ENCODE measurements at regions not wholly inside any gene's neighbourhood (a gene's known extent, or its start where the extent isn't known, plus 50 kb on each side); places are given as distances from the start of the nearest gene placed in this dataset.

DNA sequence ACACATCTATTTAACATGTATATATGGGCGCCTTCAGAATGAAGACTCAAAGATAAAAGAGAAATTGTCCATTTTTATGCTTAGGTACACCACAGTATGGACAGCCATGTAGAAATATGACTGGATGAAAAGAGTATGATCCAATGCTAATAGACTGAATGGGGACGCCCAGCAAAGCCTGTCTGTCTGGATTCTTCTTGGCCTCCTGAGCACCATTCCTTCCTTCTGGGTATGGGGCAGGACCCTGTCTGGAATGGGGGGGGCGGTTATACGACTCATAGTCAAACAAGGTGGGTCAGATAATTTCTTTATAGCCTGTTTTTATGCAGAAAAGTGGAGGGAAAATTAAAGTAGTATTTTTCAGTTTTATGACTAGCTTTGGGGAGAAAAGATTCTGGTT is 81.2 kb upstream of the ABCD3 start:
- H3K9me3 ChIP-seq (replicated peaks; ENCODE audit: low read length): no peaks in the 10 kb centered on the region
- no peaks in the 10 kb centered on the region for H3K36me3 ChIP-seq (ENCODE audit: insufficient read depth, low read length)
- no peak overlapping the region for H3K4me2 ChIP-seq (ENCODE audit: low read length)
- H3K27me3 ChIP-seq (ENCODE audit: control insufficient read depth, insufficient read depth, low read length): peaks cover 20% of the 10 kb centered on the region
- H3K4me1 ChIP-seq (ENCODE audit: control insufficient read depth, insufficient read depth, low read length): peaks cover 25% of the 10 kb centered on the region
- no peak overlapping the region for H3K9ac ChIP-seq (ENCODE audit: low read depth, low read length)
- no peak overlapping the region for H3K4me3 ChIP-seq (ENCODE audit: low read length)

DNA sequence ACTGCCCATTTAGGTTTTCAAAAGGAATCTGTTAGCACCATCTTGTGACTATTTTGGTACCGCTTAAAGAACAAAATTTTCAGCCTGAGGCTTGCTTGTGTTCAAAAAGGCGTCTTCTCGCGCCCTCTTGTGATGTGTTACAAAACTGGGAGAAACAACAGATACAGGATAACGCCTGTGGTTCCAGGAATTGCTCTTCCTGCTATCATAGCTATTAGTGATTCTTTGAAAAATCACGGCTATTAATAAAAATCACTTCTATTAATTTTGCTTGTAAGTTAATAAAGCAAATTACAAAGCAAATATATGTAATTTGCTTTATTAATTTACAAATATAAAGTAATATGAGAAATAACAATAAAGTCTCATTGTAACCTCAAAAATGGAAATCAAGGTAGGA is 82.2 kb upstream of the ABCD3 start:
- no peaks in the 10 kb centered on the region for H3K9me3 ChIP-seq (replicated peaks; ENCODE audit: low read length)
- no peak overlapping the region for H3K9ac ChIP-seq (ENCODE audit: low read depth, low read length)
- H3K27me3 ChIP-seq (ENCODE audit: control insufficient read depth, insufficient read depth, low read length): peaks cover 14% of the 10 kb centered on the region
- H3K4me3 ChIP-seq (ENCODE audit: low read length): no peak overlapping the region
- no peak overlapping the region for H3K4me2 ChIP-seq (ENCODE audit: low read length)
- peaks cover 25% of the 10 kb centered on the region for H3K4me1 ChIP-seq (ENCODE audit: control insufficient read depth, insufficient read depth, low read length)
- H3K36me3 ChIP-seq (ENCODE audit: insufficient read depth, low read length): no peaks in the 10 kb centered on the region

DNA sequence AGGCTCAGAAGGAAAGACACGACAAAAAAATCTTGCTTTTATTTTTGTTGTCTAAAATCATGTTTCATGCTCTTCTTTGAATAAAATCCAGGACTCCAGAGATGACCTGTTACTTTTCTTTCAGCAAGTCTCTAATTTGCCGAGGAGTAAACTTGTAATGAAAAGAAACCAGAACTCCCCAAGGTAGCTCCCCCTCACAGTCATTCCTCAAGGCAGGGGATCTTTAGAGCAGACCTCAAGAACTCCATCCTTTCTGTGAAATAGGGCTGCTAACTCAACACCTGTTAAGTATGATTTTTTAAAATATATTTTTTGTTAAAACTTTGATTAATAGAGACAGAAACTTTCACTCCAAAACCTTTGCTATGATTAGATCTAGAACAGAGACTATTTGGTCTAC is 82.7 kb upstream of the ABCD3 start:
- no peak overlapping the region for H3K4me3 ChIP-seq (ENCODE audit: low read length)
- H3K4me2 ChIP-seq (ENCODE audit: low read length): no peak overlapping the region
- H3K36me3 ChIP-seq (ENCODE audit: insufficient read depth, low read length): no peaks in the 10 kb centered on the region
- H3K4me1 ChIP-seq (ENCODE audit: control insufficient read depth, insufficient read depth, low read length): peaks cover 25% of the 10 kb centered on the region
- peaks cover 11% of the 10 kb centered on the region for H3K27me3 ChIP-seq (ENCODE audit: control insufficient read depth, insufficient read depth, low read length)
- H3K9me3 ChIP-seq (replicated peaks; ENCODE audit: low read length): no peaks in the 10 kb centered on the region
- H3K9ac ChIP-seq (ENCODE audit: low read depth, low read length): peak overlapping the region; percentile 8

DNA sequence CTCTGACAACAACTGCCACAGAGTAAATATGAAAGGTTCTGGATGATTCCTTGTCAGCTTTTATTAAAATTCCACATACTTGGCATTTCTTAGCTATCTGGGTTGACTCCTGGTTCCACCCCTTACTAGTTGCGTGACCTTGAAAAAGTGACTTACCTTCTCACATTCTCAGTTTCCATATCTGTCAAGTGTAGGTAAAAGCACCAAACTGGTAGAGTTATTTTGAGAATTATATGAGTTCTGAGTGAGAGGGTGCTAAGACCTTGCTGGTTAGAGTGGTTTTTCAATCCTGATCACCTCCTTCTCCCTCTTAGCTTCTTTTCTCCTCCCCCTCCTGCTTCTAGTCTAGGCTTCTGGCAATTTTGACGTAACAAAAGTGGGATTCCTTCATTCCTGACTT is 83.4 kb upstream of the ABCD3 start:
- Histone ChIP-seq H3K9me3 (replicated peaks; ENCODE audit: low read length) (no peaks in the 10 kb centered on the region), H3K36me3 (ENCODE audit: insufficient read depth, low read length) (no peaks in the 10 kb centered on the region)

DNA sequence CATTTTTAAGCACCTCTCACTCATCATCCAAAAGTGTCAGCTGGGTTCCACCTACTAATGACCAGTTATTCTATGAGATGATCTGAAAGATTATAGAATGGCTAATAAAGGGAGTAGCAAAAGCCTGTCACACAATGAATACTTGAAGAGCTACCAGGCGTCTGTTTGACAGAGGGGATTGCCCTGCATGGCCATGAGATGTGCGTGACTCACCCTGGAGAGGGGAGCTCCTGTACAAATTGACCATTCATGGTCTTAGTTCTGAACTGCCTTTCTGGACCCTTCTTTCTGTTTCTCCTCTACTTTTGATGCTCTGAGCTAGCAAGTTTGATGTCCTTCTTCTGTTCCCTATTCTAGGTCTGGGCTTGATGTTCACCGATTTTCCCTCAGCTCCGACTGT is 85.2 kb upstream of the ABCD3 start:
- Histone ChIP-seq H3K4me2 (ENCODE audit: low read length) (peak overlapping the region; percentile 50), H3K27me3 (ENCODE audit: control insufficient read depth, insufficient read depth, low read length) (no peaks in the 10 kb centered on the region), H3K9me3 (replicated peaks; ENCODE audit: low read length) (no peaks in the 10 kb centered on the region), H3K4me1 (ENCODE audit: control insufficient read depth, insufficient read depth, low read length) (peaks cover 46% of the 10 kb centered on the region), H3K36me3 (ENCODE audit: insufficient read depth, low read length) (no peaks in the 10 kb centered on the region), H3K9ac (ENCODE audit: low read depth, low read length) (no peak overlapping the region), H3K4me3 (ENCODE audit: low read length) (peak overlapping the region; percentile 1)

More for the DNA sequence above, 83.4 kb upstream of the ABCD3 start:
- Histone ChIP-seq H3K4me2 (ENCODE audit: low read length) (no peak overlapping the region), H3K27me3 (ENCODE audit: control insufficient read depth, insufficient read depth, low read length) (peaks cover 9% of the 10 kb centered on the region), H3K4me1 (ENCODE audit: control insufficient read depth, insufficient read depth, low read length) (peaks cover 32% of the 10 kb centered on the region), H3K4me3 (ENCODE audit: low read length) (no peak overlapping the region), H3K9ac (ENCODE audit: low read depth, low read length) (peak overlapping the region; percentile 33)

DNA sequence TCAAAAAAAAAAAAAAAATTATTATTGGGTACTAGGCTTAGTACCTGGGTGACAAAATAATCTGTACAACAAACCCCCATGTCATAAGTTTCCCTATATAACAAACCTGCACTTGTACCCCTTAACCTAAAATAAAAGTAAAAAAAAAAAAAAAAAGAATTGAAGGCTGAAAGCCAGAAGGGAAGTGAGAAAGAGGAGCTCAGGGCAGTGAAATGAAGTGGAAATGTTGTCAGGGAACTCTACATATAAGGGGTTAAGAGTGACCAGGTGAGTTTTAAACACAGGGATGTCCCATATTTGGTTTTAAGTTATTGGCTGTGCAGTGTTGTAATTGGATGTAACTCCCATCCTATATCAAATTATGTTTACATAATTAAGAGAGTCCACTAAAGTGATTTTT is 85.7 kb upstream of the ABCD3 start:
- Histone ChIP-seq H3K9me3 (replicated peaks; ENCODE audit: low read length) (no peaks in the 10 kb centered on the region), H3K9ac (ENCODE audit: low read depth, low read length) (no peak overlapping the region), H3K36me3 (ENCODE audit: insufficient read depth, low read length) (no peaks in the 10 kb centered on the region), H3K4me2 (ENCODE audit: low read length) (peak overlapping the region; percentile 50), H3K27me3 (ENCODE audit: control insufficient read depth, insufficient read depth, low read length) (no peaks in the 10 kb centered on the region), H3K4me3 (ENCODE audit: low read length) (no peak overlapping the region), H3K4me1 (ENCODE audit: control insufficient read depth, insufficient read depth, low read length) (peaks cover 50% of the 10 kb centered on the region)

DNA sequence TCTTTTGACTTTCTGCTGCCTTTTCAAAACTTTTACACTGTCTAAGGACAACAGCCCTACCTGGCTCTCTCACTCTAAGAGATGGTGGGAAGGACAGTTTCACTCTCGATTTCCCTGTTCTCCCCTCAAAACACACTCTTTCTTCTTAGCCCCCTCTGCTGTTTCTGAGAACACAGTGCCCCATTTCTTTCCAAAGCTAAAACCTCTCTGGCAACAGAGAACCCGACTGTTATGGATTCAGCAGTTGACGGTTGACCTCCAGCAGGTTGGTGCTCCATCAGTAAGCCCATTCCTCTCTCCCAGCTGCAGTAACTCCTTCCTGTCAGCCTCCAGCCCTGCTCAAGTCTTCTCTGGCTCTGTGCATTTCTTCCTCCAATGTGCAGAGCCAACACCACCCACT is 88.2 kb upstream of the ABCD3 start:
- H3K36me3 ChIP-seq (ENCODE audit: insufficient read depth, low read length): no peaks in the 10 kb centered on the region
- H3K4me2 ChIP-seq (ENCODE audit: low read length): peak overlapping the region; percentile 58
- no peak overlapping the region for H3K4me3 ChIP-seq (ENCODE audit: low read length)
- H3K27me3 ChIP-seq (ENCODE audit: control insufficient read depth, insufficient read depth, low read length): no peaks in the 10 kb centered on the region
- H3K4me1 ChIP-seq (ENCODE audit: control insufficient read depth, insufficient read depth, low read length): peaks cover 68% of the 10 kb centered on the region
- H3K9me3 ChIP-seq (replicated peaks; ENCODE audit: low read length): no peaks in the 10 kb centered on the region
- H3K9ac ChIP-seq (ENCODE audit: low read depth, low read length): peak overlapping the region; percentile 46

DNA sequence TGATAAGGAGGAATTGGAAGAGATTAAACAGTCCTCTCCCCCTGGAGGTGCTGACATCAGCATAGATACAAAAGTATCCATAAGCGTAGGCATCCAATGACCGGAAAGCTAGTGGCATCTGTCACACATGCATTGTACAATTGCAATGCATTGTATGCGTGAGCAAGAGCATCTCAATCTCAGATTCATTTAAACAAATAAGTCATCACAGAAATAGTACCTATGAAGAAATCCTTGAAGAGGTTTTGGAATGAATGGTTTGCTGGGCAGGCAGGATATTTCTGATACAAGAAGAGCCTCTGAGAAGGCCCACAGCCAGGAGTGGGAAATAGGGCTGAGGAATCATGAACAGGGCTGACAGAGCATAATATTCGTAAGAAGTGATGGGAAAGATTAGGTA is 88.9 kb upstream of the ABCD3 start:
- no peaks in the 10 kb centered on the region for H3K36me3 ChIP-seq (ENCODE audit: insufficient read depth, low read length)
- H3K9ac ChIP-seq (ENCODE audit: low read depth, low read length): no peak overlapping the region
- peaks cover 69% of the 10 kb centered on the region for H3K4me1 ChIP-seq (ENCODE audit: control insufficient read depth, insufficient read depth, low read length)
- no peak overlapping the region for H3K4me3 ChIP-seq (ENCODE audit: low read length)
- no peak overlapping the region for H3K4me2 ChIP-seq (ENCODE audit: low read length)
- no peaks in the 10 kb centered on the region for H3K27me3 ChIP-seq (ENCODE audit: control insufficient read depth, insufficient read depth, low read length)
- H3K9me3 ChIP-seq (replicated peaks; ENCODE audit: low read length): no peaks in the 10 kb centered on the region

DNA sequence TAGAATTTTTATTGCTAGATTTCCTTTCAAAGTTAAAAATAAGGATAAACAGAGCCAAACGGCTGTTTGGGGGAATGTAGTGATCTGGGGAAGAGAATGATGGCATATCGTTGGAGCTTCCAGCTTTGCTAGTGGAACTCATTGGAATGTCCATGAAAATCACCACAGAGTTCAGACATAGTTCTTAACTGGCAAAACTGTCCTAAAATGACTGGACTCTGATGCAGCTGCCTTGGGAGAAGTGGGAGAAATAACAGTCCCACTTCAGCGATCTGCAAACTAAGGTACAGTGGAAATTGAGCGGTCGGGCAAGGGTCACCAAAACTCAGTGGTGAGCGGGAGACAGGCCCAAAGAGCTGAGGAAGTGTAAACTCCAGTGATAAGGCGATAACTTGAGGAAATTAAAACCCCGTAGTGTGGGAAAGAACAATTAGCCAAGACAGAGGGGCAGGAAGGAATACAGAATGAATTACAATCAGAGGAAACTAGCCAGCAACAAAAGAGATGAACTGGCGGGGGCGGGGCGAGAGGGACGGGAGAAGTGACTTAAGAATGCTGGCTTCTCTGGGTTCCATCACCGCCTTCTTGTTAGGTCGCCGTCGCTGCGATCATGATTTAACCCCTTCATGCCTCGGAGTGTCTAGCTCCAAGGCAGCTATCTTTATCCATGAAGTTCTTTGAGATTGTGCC is 89.8 kb upstream of the ARHGAP29 start:
- Histone ChIP-seq H3K4me1 (ENCODE audit: control insufficient read depth, insufficient read depth, low read length) (peaks cover 74% of the 10 kb centered on the region), H3K4me2 (ENCODE audit: low read length) (peak overlapping the region; percentile 69), H3K27me3 (ENCODE audit: control insufficient read depth, insufficient read depth, low read length) (no peaks in the 10 kb centered on the region), H3K4me3 (ENCODE audit: low read length) (peak overlapping the region; percentile 47), H3K9me3 (replicated peaks; ENCODE audit: low read length) (no peaks in the 10 kb centered on the region), H3K9ac (ENCODE audit: low read depth, low read length) (peak overlapping the region; percentile 87), H3K36me3 (ENCODE audit: insufficient read depth, low read length) (no peaks in the 10 kb centered on the region)

DNA sequence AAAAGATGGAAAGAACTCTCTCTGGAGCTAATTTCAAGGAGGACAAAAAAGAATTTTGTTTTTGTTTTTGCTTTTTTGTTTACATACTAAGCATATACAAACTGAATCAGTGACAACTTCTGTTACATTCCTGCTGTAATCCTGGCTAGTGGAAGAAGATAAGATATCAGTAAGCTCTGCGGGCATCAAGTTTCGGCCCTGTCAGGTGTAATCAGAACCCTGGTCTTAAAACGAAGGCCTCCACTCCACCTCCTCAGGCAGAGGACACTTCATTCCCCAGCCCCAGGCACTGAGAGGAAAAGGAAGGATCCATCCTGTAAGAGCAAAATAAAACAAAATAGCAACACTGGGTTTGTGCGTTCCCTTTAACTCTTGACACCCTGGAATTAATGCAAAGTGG is 88.9 kb upstream of the ARHGAP29 start:
- peak overlapping the region; percentile 87 for H3K9ac ChIP-seq (ENCODE audit: low read depth, low read length)
- H3K4me1 ChIP-seq (ENCODE audit: control insufficient read depth, insufficient read depth, low read length): peaks cover 81% of the 10 kb centered on the region

DNA sequence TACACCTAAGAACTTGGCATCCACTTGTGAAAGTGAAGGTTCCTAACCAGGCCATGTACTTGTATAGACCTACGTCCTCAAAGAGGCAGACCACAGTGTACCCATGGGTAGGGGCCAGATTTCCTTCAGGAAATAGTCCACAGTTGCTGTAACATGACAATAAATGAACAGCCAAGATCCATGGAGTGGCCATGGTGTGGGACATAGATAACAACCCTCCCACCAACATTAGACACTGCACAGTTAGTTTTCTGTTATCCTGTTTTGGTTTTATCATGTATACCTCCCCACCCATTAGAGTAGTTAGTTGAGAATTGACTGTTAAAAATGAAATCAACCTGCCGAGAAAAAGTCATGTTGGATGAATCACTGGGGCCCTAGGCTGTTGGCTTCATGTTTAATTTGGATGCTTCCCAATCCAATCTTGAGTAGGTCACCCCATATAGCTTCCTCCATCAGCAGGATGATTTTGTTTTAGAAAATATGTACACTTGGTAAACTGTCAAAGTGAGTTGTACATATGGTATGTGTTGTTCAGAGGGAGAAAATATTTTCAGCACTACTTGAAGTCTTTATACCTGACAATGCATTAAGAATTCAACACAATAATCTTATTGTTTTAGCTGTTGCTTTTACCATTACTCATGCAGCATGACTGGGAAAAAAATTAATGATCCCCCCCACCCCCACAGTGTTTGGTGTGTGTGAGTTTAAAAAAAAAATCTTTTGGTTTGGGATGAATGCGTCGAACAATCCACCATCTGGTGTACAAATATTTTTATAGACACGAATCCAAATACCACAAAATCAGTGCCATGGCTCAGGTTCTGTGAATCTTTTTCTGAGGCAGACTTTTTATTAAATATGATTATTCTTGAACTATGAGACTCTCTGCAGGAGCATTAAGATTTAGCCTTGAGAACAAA is 88.3 kb upstream of the ARHGAP29 start:
- Histone ChIP-seq H3K27me3 (ENCODE audit: control insufficient read depth, insufficient read depth, low read length) (no peaks in the 10 kb centered on the region), H3K4me2 (ENCODE audit: low read length) (peak overlapping the region; percentile 75), H3K4me3 (ENCODE audit: low read length) (peak overlapping the region; percentile 48), H3K4me1 (ENCODE audit: control insufficient read depth, insufficient read depth, low read length) (peaks cover 81% of the 10 kb centered on the region), H3K36me3 (ENCODE audit: insufficient read depth, low read length) (no peaks in the 10 kb centered on the region), H3K9ac (ENCODE audit: low read depth, low read length) (peak overlapping the region; percentile 87), H3K9me3 (replicated peaks; ENCODE audit: low read length) (no peaks in the 10 kb centered on the region)

More for the DNA sequence above, 88.9 kb upstream of the ARHGAP29 start:
- Histone ChIP-seq H3K4me2 (ENCODE audit: low read length) (peak overlapping the region; percentile 69), H3K27me3 (ENCODE audit: control insufficient read depth, insufficient read depth, low read length) (no peaks in the 10 kb centered on the region), H3K36me3 (ENCODE audit: insufficient read depth, low read length) (no peaks in the 10 kb centered on the region), H3K4me3 (ENCODE audit: low read length) (peak overlapping the region; percentile 43), H3K9me3 (replicated peaks; ENCODE audit: low read length) (no peaks in the 10 kb centered on the region)

Measured in skeletal muscle satellite cell (primary cell).